Natural killer cell treated with Interleukin-12 subunit alpha and Interleukin-12 subunit beta and Interleukin-15 and Interleukin-18, amount 100 ng/mL, for 72 hours (primary cell): ENCODE measurements at regions not wholly inside any gene's neighbourhood (a gene's known extent, or its start where the extent isn't known, plus 50 kb on each side); places are given as distances from the start of the nearest gene placed in this dataset.
"Not testable (repeated sequence)": the region's sequence is repeated elsewhere in the genome, so short reads cannot be mapped to it uniquely, and the experiment has no call there.

Experiments used
- ATAC-seq, 2 donors: fragments of 150-1000 bp; cut with Tn5 transposase in 1 of 2; sonication (Bioruptor Pico), chemical (Tn5 transposase) in 1 of 2; 2 replicates each; pipeline ENCODE4 v1.10.0; 2021
- DNase-seq: peaks from one replicate; pipeline ENCODE4 v3.0.0; 2022; ENCODE audit warnings: low spot score
- H3K27ac Mint-ChIP-seq, 2 donors: 1 replicate in 1 of 2; 2 replicates in 1 of 2; pipeline ENCODE4 v1.8.0; 2022; ENCODE audit warnings: mixed read lengths in 2 of 2, mild to moderate bottlenecking in 1 of 2, moderate library complexity in 1 of 2
- H3K27me3 Mint-ChIP-seq, 2 donors: 1 replicate in 1 of 2; 2 replicates in 1 of 2; pipeline ENCODE4 v1.8.0; 2022; ENCODE audit warnings: mixed read lengths in 2 of 2
- H3K36me3 Mint-ChIP-seq: one replicate; pipeline ENCODE4 v1.8.0; 2022; ENCODE audit warnings: mixed read lengths
- H3K4me1 Mint-ChIP-seq, 2 donors: 1 replicate in 1 of 2; 2 replicates in 1 of 2; pipeline ENCODE4 v1.8.0; 2022; ENCODE audit warnings: low read depth in 2 of 2, mixed read lengths in 2 of 2, mild to moderate bottlenecking in 1 of 2
- H3K4me3 Mint-ChIP-seq: one replicate; pipeline ENCODE4 v1.8.0; 2022; ENCODE audit warnings: mixed read lengths
- H3K9me3 Mint-ChIP-seq: 2 replicates; pipeline ENCODE4 v1.8.0; 2022; ENCODE audit warnings: mixed read lengths

DNA sequence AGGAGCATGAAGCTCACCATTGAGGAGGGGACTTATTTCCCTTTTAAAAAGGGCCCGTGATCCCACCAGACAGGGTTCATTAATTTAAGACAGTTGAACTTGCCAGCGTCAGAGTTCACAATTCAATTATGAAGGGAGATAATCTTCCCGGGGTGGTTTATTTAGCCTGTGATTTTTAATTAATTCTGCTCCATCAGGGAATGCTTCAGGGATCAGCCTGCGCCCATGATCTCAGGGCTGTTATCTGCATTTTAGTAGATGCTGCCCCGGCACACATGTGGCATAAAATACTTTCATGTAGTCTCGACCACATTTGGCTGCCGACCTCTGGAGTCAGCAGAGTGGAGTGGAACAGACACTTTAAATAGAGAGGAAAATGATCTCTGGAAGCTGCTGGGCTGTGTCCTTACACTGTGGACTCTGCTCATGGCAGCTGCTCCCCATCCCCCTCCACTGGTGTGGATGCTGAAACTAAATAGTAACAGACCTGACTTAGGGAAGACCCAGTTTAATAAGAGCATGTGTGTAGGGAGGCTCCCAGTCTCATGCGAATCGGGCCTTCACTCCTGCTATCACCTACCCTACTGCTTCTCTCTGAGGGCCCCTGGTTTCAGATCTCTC, 256.9 kb downstream of the TEX29 start:
- no peak overlapping the region for H3K4me3 Mint-ChIP-seq
- no peaks in the 10 kb centered on the region for H3K4me1 Mint-ChIP-seq
- peaks cover 7% of the 10 kb centered on the region for H3K9me3 Mint-ChIP-seq
- H3K27ac Mint-ChIP-seq: no peak overlapping the region
- H3K36me3 Mint-ChIP-seq: peaks cover 13% of the 10 kb centered on the region
- no peak for DNase-seq
- ATAC-seq: peak in 1 of 2 donors; percentile 36
- peaks cover 0 to 3% of the 10 kb centered on the region in 2 donors for H3K27me3 Mint-ChIP-seq

DNA sequence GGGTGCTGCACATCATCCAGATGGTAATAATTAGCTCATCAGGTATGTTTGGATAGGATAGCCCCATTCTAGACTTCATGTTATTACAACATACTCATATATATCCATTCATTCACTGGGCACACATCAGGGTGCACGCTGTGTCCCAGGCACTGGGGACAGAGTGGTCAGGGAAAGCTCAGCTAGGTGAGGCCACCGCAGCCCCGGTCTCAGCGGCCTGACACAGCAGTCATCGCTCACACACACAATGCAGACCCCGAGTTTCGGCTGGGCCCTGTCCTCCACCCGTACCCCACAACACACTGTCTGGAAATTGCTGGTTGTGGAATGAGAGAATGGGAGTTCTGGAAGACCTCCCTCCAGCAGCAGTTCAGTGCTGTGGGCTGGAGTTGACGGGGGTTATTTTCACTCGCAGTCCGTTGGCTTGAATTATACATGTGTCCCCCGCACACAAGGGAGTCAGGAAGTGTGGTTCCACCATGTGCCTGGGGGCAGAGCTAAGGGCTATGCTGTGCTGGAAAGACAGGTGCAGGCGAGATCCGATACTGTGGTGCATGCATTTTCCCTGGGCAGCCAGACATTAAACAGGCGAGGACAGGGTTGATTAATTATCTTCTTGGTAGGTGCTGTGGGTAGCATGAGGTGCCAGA, 257.6 kb downstream of the TEX29 start:
- peaks cover 13% of the 10 kb centered on the region for H3K36me3 Mint-ChIP-seq
- ATAC-seq: peak in 1 of 2 donors; percentile 53
- H3K4me1 Mint-ChIP-seq: no peaks in the 10 kb centered on the region
- H3K27ac Mint-ChIP-seq: no peak overlapping the region
- H3K27me3 Mint-ChIP-seq: peaks cover 4% of the 10 kb centered on the region in 2 donors
- no peak overlapping the region for H3K4me3 Mint-ChIP-seq
- peaks cover 7% of the 10 kb centered on the region for H3K9me3 Mint-ChIP-seq
- no peak for DNase-seq

GRCh38 chr13:111584101-111584672, 263.7 kb downstream of the TEX29 start:
- ATAC-seq (no peak), DNase-seq (no peak)
- Mint-ChIP-seq H3K27ac (no peak overlapping the region), H3K36me3 (no peaks in the 10 kb centered on the region), H3K9me3 (no peaks in the 10 kb centered on the region), H3K27me3 (peaks cover 6 to 11% of the 10 kb centered on the region in 2 donors), H3K4me3 (no peak overlapping the region), H3K4me1 (peaks cover 0 to 4% of the 10 kb centered on the region in 2 donors)

DNA sequence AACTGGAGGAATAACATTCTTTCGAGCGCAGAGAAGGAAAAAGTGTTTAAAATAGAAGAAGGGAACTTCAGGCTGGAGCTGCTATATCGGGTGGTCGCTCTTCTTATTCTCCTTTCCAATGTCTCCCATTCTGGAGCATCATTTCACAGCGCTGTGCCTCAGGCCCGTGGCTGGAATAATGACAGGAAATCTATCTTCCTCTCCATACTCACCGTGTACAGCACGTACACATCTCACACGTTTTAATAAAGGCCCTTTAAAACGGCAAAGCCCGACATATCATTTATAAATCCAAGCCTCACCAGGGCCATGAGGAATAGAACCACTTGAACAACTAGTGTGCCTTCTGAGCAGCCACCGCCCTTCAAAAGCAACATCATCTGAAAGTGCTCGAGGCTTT, 264.4 kb downstream of the TEX29 start:
- H3K27ac Mint-ChIP-seq: no peak overlapping the region
- peaks cover 7 to 15% of the 10 kb centered on the region in 2 donors for H3K27me3 Mint-ChIP-seq
- peaks cover 1% of the 10 kb centered on the region for H3K9me3 Mint-ChIP-seq
- H3K36me3 Mint-ChIP-seq: no peaks in the 10 kb centered on the region
- no peak for DNase-seq
- peaks cover 0 to 5% of the 10 kb centered on the region in 2 donors for H3K4me1 Mint-ChIP-seq
- ATAC-seq: no peak
- no peak overlapping the region for H3K4me3 Mint-ChIP-seq

DNA sequence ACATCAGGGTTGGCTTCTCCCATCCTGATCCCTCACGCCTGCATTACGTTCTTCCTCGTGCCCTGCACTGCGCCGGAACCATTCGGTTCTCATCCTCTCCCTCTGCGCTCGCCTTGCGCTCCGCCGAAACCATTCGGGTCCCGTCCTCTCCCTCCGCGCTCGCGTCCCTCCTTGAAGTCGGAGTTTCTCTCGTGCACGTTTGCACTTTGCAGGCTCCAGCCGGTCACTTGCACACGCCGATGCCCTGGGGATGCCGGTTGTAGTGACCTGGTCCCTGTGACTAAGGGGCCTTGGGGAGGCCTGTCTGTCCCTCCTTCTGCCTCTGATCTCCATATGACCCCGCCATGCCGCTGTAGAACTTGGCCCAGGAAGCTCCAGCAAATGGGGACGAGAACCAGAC, 265.8 kb downstream of the TEX29 start:
- DNase-seq: no peak
- Mint-ChIP-seq H3K4me1 (peaks cover 0 to 9% of the 10 kb centered on the region in 2 donors), H3K27ac (no peak overlapping the region), H3K4me3 (no peak overlapping the region), H3K27me3 (peaks cover 14 to 27% of the 10 kb centered on the region in 2 donors), H3K9me3 (peaks cover 5% of the 10 kb centered on the region), H3K36me3 (no peaks in the 10 kb centered on the region)
- no peak for ATAC-seq

DNA sequence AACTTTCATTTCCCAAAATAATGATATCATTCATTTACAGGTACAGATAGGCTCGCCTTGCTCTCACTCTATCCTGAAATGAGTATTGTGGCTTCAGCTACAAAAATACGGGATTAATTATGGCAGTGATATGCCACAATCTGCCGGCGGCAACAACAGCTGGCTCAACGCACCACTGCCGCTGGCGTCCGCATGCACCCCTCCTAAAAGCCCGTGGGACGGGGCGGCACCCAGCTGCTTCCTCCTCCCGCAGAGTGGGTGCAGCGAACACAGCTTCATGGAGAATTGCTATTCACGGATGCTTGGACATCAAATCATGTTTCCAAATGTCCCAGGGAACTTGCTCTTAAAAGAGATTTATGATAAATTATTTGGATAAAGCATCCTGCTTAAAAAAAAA, 266.8 kb downstream of the TEX29 start:
- H3K4me1 Mint-ChIP-seq: peaks cover 0 to 9% of the 10 kb centered on the region in 2 donors
- ATAC-seq (no peak), DNase-seq (no peak)
- H3K36me3 Mint-ChIP-seq: no peaks in the 10 kb centered on the region
- no peak overlapping the region for H3K27ac Mint-ChIP-seq
- peaks cover 5% of the 10 kb centered on the region for H3K9me3 Mint-ChIP-seq
- no peak overlapping the region for H3K4me3 Mint-ChIP-seq
- H3K27me3 Mint-ChIP-seq: peaks cover 14 to 28% of the 10 kb centered on the region in 2 donors

GRCh38 chr13:111589321-111589720, 268.9 kb downstream of the TEX29 start:
- H3K4me1 Mint-ChIP-seq: peaks cover 0 to 9% of the 10 kb centered on the region in 2 donors
- no peaks in the 10 kb centered on the region for H3K36me3 Mint-ChIP-seq
- H3K4me3 Mint-ChIP-seq: no peak overlapping the region
- H3K9me3 Mint-ChIP-seq: peaks cover 5% of the 10 kb centered on the region
- DNase-seq (no peak), ATAC-seq (peak in 1 of 2 donors; percentile 32)
- H3K27me3 Mint-ChIP-seq: peaks cover 8 to 18% of the 10 kb centered on the region in 2 donors
- H3K27ac Mint-ChIP-seq: no peak overlapping the region

DNA sequence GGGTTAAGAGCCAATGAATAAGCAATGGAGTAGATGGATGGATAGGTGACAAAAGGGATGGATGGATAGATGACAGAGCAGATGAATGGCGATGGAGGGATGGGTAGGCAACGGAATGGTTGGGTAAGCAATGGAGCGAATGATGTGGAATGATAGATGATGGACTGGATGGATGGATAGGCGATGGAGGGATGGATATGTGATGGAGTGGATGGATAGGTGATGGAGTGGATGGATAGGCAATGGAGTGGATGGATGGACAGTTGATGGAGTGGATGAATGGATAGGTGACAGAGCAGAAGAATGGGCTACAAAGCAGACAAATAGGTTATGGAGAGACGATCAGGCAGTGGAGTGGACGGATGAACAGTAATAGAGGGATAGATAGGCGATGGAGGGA, 269.6 kb downstream of the TEX29 start:
- Mint-ChIP-seq H3K9me3 (peaks cover 5% of the 10 kb centered on the region), H3K36me3 (no peaks in the 10 kb centered on the region), H3K4me3 (no peak overlapping the region), H3K27me3 (peaks cover 8 to 18% of the 10 kb centered on the region in 2 donors), H3K27ac (no peak overlapping the region), H3K4me1 (peaks cover 0 to 9% of the 10 kb centered on the region in 2 donors)
- no peak for ATAC-seq
- no peak for DNase-seq

DNA sequence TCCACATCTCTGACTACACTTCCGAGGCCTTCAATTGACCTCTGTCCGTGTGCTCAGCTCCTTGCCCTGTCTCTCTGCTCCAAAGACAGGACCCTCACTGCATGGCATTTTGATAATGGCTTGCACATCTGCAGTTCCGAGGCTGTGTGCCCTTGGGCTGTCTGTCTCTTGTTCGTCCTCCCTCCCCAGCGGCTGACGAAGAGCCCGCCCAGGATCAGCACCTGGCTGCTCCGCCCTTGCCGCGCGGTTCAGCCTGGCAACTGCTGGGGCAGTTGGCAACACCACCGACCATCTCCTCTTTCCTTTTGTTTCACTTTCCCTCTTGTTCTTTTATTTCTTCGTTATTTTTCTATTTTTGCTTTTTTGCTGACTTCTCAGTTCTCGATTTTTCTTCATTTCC, 270.4 kb downstream of the TEX29 start:
- H3K4me1 Mint-ChIP-seq: peaks cover 0 to 9% of the 10 kb centered on the region in 2 donors
- H3K27me3 Mint-ChIP-seq: peaks cover 8 to 18% of the 10 kb centered on the region in 2 donors
- peaks cover 5% of the 10 kb centered on the region for H3K9me3 Mint-ChIP-seq
- DNase-seq: no peak
- no peak overlapping the region for H3K4me3 Mint-ChIP-seq
- H3K27ac Mint-ChIP-seq: no peak overlapping the region
- H3K36me3 Mint-ChIP-seq: no peaks in the 10 kb centered on the region
- no peak for ATAC-seq

GRCh38 chr13:111593490-111593889, 273.0 kb downstream of the TEX29 start:
- not testable (repeated sequence) for H3K4me3 Mint-ChIP-seq, DNase-seq, H3K4me1 Mint-ChIP-seq, H3K9me3 Mint-ChIP-seq, H3K27ac Mint-ChIP-seq, H3K36me3 Mint-ChIP-seq, ATAC-seq
- H3K27me3 Mint-ChIP-seq: peaks cover 8 to 18% of the 10 kb centered on the region in 2 donors

DNA sequence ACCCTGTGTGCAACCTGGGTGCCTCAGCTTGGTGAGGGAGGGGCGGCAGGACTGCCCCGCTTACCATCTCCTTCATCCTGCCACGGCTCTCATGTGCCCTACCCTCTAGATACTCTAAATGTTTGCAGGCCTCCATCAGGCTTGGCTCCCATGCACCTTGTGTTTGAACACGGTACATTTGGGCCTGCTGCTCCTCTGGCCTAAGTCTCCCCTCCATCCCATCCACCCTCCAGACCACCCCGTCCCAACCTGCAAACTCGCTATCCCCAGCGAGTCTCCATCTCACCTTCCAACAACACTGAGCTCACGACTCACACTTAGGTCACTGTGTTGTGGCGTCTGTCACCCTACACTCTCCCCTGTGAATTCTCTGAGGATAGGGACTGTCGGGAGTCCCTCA, 274.2 kb downstream of the TEX29 start:
- Mint-ChIP-seq H3K4me3 (no peak overlapping the region), H3K9me3 (peaks cover 5% of the 10 kb centered on the region), H3K27ac (no peak overlapping the region), H3K4me1 (peaks cover 0 to 8% of the 10 kb centered on the region in 2 donors), H3K27me3 (peaks cover 8 to 19% of the 10 kb centered on the region in 2 donors), H3K36me3 (no peaks in the 10 kb centered on the region)
- DNase-seq (no peak), ATAC-seq (peak; percentile 22 to 25)

DNA sequence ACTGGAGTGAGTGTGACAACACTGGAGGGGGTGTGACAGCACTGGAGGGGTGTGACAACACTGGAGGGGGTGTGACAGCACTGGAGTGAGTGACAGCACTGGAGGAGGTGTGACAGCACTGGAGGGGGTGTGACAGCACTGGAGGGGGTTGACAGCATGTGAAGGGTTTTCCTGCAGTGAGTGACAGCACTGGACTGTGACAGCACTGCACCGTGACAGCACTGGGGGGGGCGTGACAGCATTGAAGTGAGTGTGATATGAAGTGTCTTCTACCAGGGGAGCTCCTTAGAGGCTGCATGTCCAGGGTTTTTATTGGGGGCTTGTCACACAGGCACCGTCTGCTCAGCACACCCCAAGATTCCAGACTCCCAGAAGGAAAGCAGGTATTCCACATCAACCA, 274.8 kb downstream of the TEX29 start:
- no peak overlapping the region for H3K27ac Mint-ChIP-seq
- H3K4me1 Mint-ChIP-seq: peaks cover 0 to 5% of the 10 kb centered on the region in 2 donors
- peaks cover 2 to 15% of the 10 kb centered on the region in 2 donors for H3K27me3 Mint-ChIP-seq
- H3K36me3 Mint-ChIP-seq: no peaks in the 10 kb centered on the region
- H3K9me3 Mint-ChIP-seq: no peaks in the 10 kb centered on the region
- no peak for DNase-seq
- no peak for ATAC-seq
- H3K4me3 Mint-ChIP-seq: no peak overlapping the region

- ATAC-seq: peak in 1 of 2 donors; percentile 47
- H3K36me3 Mint-ChIP-seq: no peaks in the 10 kb centered on the region
- no peak overlapping the region for H3K27ac Mint-ChIP-seq
- no peak overlapping the region for H3K4me3 Mint-ChIP-seq
- peaks cover 0 to 5% of the 10 kb centered on the region in 2 donors for H3K4me1 Mint-ChIP-seq
- DNase-seq: no peak
- H3K27me3 Mint-ChIP-seq: peaks cover 2 to 11% of the 10 kb centered on the region in 2 donors
- H3K9me3 Mint-ChIP-seq: no peaks in the 10 kb centered on the region
These were observed 275.3 kb downstream of the TEX29 start for GRCh38 chr13:111595791-111596190.

DNA sequence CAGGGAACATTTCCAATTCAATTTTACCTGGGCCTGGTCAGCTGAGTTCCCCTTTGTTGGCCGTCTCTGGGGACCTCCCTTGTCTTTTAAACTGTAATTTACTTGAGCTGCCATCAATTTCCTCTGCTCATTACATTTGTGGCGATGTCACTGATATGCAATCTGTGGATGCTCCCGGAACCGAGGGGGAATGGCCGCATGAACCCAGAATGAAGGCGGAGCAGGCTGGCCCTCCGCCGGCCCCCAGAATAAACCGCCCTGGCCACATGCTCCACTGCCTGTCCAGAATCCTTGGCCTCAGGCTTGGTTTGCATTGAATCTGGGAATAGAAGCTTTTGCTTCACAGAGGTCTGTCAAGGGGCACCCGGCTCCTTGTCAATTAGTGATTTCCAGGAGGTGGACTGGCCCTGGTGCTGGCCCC, 276.8 kb downstream of the TEX29 start:
- no peak overlapping the region for H3K27ac Mint-ChIP-seq
- peaks cover 0 to 5% of the 10 kb centered on the region in 2 donors for H3K4me1 Mint-ChIP-seq
- DNase-seq: no peak
- no peak for ATAC-seq
- H3K9me3 Mint-ChIP-seq: no peaks in the 10 kb centered on the region
- H3K4me3 Mint-ChIP-seq: no peak overlapping the region
- H3K36me3 Mint-ChIP-seq: no peaks in the 10 kb centered on the region
- peaks cover 0 to 6% of the 10 kb centered on the region in 2 donors for H3K27me3 Mint-ChIP-seq
